GM23338 (cell line): ENCODE measurements at regions not wholly inside any gene's neighbourhood (a gene's known extent, or its start where the extent isn't known, plus 50 kb on each side); places are given as distances from the start of the nearest gene placed in this dataset.

Source experiments
- ATAC-seq: fragments of 200-7000 bp; cut with Tn5 transposase; 3 replicates; pipeline ENCODE4 v1.9.1; 2020
- DNase-seq: peaks from one replicate; pipeline ENCODE4 v3.0.0-alpha.2; 2015; ENCODE audit warnings: low spot score
- H2AFZ ChIP-seq: fragments of 200-600 bp; sonication (generic); 2 replicates; pipeline ENCODE4 v1.8.0; 2016; ENCODE audit warnings: antibody characterized with exemption, mild to moderate bottlenecking, moderate library complexity
- H3F3A ChIP-seq: fragments of 200-600 bp; sonication (generic); replicated peaks from 2 replicates; pipeline ENCODE4 v1.8.0; 2017; ENCODE audit warnings: antibody characterized with exemption, mixed run types, low read depth
- H3K27ac ChIP-seq: fragments of 200-600 bp; sonication (generic); 2 replicates; pipeline ENCODE4 v1.6.1; 2016; ENCODE audit warnings: low read depth
- H3K27me3 ChIP-seq: fragments of 200-600 bp; sonication (generic); 2 replicates; pipeline ENCODE4 v1.8.0; 2016; ENCODE audit warnings: mild to moderate bottlenecking, mixed run types, moderate library complexity; ENCODE audit not compliant: insufficient read depth
- H3K36me3 ChIP-seq: fragments of 200-600 bp; sonication (generic); 2 replicates; pipeline ENCODE4 v1.8.0; 2016; ENCODE audit warnings: mild to moderate bottlenecking; ENCODE audit not compliant: insufficient read depth
- H3K4me1 ChIP-seq: fragments of 200-600 bp; sonication (generic); 2 replicates; pipeline ENCODE4 v1.8.0; 2016; ENCODE audit warnings: mild to moderate bottlenecking, moderate library complexity; ENCODE audit not compliant: insufficient read depth
- H3K4me2 ChIP-seq: fragments of 200-600 bp; sonication (generic); 2 replicates; pipeline ENCODE4 v1.7.1; 2017; ENCODE audit warnings: mixed run types
- H3K4me3 ChIP-seq: fragments of 200-600 bp; sonication (generic); 2 replicates; pipeline ENCODE4 v1.6.1; 2016; ENCODE audit warnings: mixed run types
- H3K79me2 ChIP-seq: fragments of 200-600 bp; sonication (generic); replicated peaks from 2 replicates; pipeline ENCODE4 v1.8.0; 2017; ENCODE audit warnings: mild to moderate bottlenecking; ENCODE audit not compliant: insufficient read depth
- H3K9me2 ChIP-seq: fragments of 200-600 bp; sonication (generic); 2 replicates; pipeline ENCODE4 v1.8.0; 2017; ENCODE audit not compliant: insufficient read depth
- H4K20me1 ChIP-seq: fragments of 200-600 bp; sonication (generic); replicated peaks from 2 replicates; pipeline ENCODE4 v1.8.0; 2017; ENCODE audit warnings: mild to moderate bottlenecking; ENCODE audit not compliant: insufficient read depth
- H3K27ac Mint-ChIP-seq: 2 replicates; pipeline ENCODE4 v1.8.0; 2020; ENCODE audit warnings: inconsistent platforms, mild to moderate bottlenecking, moderate library complexity, mixed read lengths
- H3K27me3 Mint-ChIP-seq: 3 replicates; pipeline ENCODE4 v1.8.0; 2022; ENCODE audit warnings: low read depth, mild to moderate bottlenecking, moderate library complexity, mixed read lengths, inconsistent platforms; ENCODE audit not compliant: insufficient read depth, poor library complexity
- H3K36me3 Mint-ChIP-seq: 3 replicates; pipeline ENCODE4 v1.8.0; 2021; ENCODE audit warnings: low read depth, mild to moderate bottlenecking, inconsistent platforms, moderate library complexity, mixed read lengths
- H3K4me1 Mint-ChIP-seq: 3 replicates; pipeline ENCODE4 v1.8.0; 2020; ENCODE audit warnings: mild to moderate bottlenecking, inconsistent platforms, mixed read lengths
- H3K4me3 Mint-ChIP-seq: 3 replicates; pipeline ENCODE4 v1.8.0; 2021; ENCODE audit warnings: moderate library complexity, mild to moderate bottlenecking, inconsistent platforms, mixed read lengths
- H3K9me3 Mint-ChIP-seq: 3 replicates; pipeline ENCODE4 v1.8.0; 2020; ENCODE audit warnings: moderate library complexity, mild to moderate bottlenecking, inconsistent platforms, mixed read lengths
- CREB1 ChIP-seq: fragments of 250-450 bp; sonication (Bioruptor Pico); IDR thresholded peaks from 2 replicates; pipeline ENCODE4 v1.5.0; 2020; ENCODE audit warnings: low read depth, mild to moderate bottlenecking, moderate library complexity
- CTCF ChIP-seq, 2 experiments: fragments of 200-600 bp in 1 of 2; sonication (generic) in 1 of 2; conservative IDR thresholded peaks; 2 replicates each; pipeline versions ENCODE4 v1.5.1 to v1.6.1; 2016 to 2017; ENCODE audit warnings: antibody characterized with exemption in 2 of 2, low read depth in 2 of 2, mild to moderate bottlenecking in 2 of 2, moderate library complexity in 1 of 2
- EZH2 ChIP-seq: fragments of 200-600 bp; sonication (generic); IDR thresholded peaks from one replicate; pipeline ENCODE4 v1.8.0; 2017; ENCODE audit warnings: antibody characterized with exemption, mild to moderate bottlenecking, low read depth; ENCODE audit not compliant: unreplicated experiment
- EZH2phosphoT487 ChIP-seq: fragments of 200-600 bp; sonication (generic); IDR thresholded peaks from one replicate; pipeline ENCODE4 v1.8.1; 2018; ENCODE audit warnings: antibody characterized with exemption; ENCODE audit not compliant: unreplicated experiment
- JUNB ChIP-seq: IDR thresholded peaks from one replicate; pipeline ENCODE4 v1.6.1; 2016; ENCODE audit warnings: antibody characterized with exemption; ENCODE audit not compliant: unreplicated experiment
- NANOG ChIP-seq: IDR thresholded peaks from 2 replicates; pipeline ENCODE4 v1.6.1; 2016; ENCODE audit warnings: antibody characterized with exemption, borderline replicate concordance
- POLR2AphosphoS5 ChIP-seq: IDR thresholded peaks from 2 replicates; pipeline ENCODE4 v1.6.1; 2016; ENCODE audit warnings: antibody characterized with exemption, low read depth
- STAT1 ChIP-seq: IDR thresholded peaks from one replicate; pipeline ENCODE4 v1.6.1; 2016; ENCODE audit warnings: antibody characterized with exemption; ENCODE audit not compliant: unreplicated experiment
- ZNF114 ChIP-seq: fragments of 250-450 bp; sonication (Bioruptor Pico); IDR thresholded peaks from 2 replicates; pipeline ENCODE4 v1.5.0; 2020; ENCODE audit warnings: mild to moderate bottlenecking, moderate library complexity
- ZNF331 ChIP-seq: fragments of 250-450 bp; sonication (Bioruptor Pico); IDR thresholded peaks from 2 replicates; pipeline ENCODE4 v1.5.0; 2020; ENCODE audit warnings: low read depth, mild to moderate bottlenecking, moderate library complexity
- ZNF462 ChIP-seq: fragments of 250-450 bp; sonication (Bioruptor Pico); IDR thresholded peaks from 2 replicates; pipeline ENCODE4 v1.5.0; 2020; ENCODE audit warnings: mild to moderate bottlenecking, moderate library complexity
- TF ChIP-seq, protein P1 (sequence below): IDR thresholded peaks from one replicate; pipeline ENCODE4 v1.6.1; 2018; ENCODE audit warnings: antibody characterized with exemption; ENCODE audit not compliant: unreplicated experiment
- TF ChIP-seq, protein P2 (sequence below): IDR thresholded peaks from 2 replicates; pipeline ENCODE4 v1.6.1; 2016; ENCODE audit warnings: antibody characterized with exemption

DNA sequence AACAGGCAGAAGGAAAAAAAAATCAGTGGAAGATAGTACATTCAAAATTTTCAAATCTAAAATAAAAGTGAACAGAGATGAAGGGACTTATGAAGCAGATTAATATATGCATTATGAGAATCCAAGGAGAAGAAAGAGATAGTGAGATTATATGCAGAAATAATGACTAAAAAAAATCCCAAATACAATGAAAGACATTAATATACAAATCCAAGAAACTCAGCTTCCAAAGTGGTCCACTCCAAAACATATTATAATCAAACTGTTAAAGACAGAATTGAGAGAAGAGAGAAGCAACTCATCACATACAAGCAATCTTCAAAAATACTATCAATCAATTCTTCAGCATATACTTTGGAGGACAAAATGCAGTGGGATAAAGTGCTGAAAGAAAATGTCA is 73.5 kb upstream of the CARMIL1 start:
- DNase-seq, result no peak
- Histone ChIP-seq H3K4me2 (no peak overlapping the region), H3K9me2 (no peaks in the 10 kb centered on the region), H3K4me1 (0 out of 2 replicates have a peak, but pooled peaks cover 4% of the 10 kb centered on the region), H3K27me3 (no peaks in the 10 kb centered on the region), H3K27ac (no peak overlapping the region), H3K4me3 (no peak overlapping the region), H3K36me3 (no peaks in the 10 kb centered on the region), H2AFZ (no peak overlapping the region), H3F3A (no peaks in the 10 kb centered on the region), H3K79me2 (no peaks in the 10 kb centered on the region), H4K20me1 (no peaks in the 10 kb centered on the region)
- no peak for ATAC-seq
- Mint-ChIP-seq H3K4me3 (no peak overlapping the region), H3K36me3 (no peaks in the 10 kb centered on the region), H3K9me3 (no peaks in the 10 kb centered on the region), H3K27ac (no peak overlapping the region), H3K4me1 (peaks cover 10% of the 10 kb centered on the region; the same call in 2 of the 3 replicates), H3K27me3 (peaks cover 6% of the 10 kb centered on the region)
- TF ChIP-seq, protein P1, sequence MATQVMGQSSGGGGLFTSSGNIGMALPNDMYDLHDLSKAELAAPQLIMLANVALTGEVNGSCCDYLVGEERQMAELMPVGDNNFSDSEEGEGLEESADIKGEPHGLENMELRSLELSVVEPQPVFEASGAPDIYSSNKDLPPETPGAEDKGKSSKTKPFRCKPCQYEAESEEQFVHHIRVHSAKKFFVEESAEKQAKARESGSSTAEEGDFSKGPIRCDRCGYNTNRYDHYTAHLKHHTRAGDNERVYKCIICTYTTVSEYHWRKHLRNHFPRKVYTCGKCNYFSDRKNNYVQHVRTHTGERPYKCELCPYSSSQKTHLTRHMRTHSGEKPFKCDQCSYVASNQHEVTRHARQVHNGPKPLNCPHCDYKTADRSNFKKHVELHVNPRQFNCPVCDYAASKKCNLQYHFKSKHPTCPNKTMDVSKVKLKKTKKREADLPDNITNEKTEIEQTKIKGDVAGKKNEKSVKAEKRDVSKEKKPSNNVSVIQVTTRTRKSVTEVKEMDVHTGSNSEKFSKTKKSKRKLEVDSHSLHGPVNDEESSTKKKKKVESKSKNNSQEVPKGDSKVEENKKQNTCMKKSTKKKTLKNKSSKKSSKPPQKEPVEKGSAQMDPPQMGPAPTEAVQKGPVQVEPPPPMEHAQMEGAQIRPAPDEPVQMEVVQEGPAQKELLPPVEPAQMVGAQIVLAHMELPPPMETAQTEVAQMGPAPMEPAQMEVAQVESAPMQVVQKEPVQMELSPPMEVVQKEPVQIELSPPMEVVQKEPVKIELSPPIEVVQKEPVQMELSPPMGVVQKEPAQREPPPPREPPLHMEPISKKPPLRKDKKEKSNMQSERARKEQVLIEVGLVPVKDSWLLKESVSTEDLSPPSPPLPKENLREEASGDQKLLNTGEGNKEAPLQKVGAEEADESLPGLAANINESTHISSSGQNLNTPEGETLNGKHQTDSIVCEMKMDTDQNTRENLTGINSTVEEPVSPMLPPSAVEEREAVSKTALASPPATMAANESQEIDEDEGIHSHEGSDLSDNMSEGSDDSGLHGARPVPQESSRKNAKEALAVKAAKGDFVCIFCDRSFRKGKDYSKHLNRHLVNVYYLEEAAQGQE, result no peak
- TF ChIP-seq EZH2phosphoT487 (no peak), NANOG (no peak), STAT1 (no peak), JUNB (no peak), ZNF462 (CRISPR knock-in tag) (no peak), ZNF114 (CRISPR knock-in tag) (no peak), EZH2 (no peak), CTCF (conservative IDR thresholded peaks at IDR 0.05; ENCODE audit: low read depth in 2 of 2) (no peak), ZNF331 (CRISPR knock-in tag) (no peak), POLR2AphosphoS5 (no peak), CREB1 (CRISPR knock-in tag) (no peak)
- TF ChIP-seq, protein P2, sequence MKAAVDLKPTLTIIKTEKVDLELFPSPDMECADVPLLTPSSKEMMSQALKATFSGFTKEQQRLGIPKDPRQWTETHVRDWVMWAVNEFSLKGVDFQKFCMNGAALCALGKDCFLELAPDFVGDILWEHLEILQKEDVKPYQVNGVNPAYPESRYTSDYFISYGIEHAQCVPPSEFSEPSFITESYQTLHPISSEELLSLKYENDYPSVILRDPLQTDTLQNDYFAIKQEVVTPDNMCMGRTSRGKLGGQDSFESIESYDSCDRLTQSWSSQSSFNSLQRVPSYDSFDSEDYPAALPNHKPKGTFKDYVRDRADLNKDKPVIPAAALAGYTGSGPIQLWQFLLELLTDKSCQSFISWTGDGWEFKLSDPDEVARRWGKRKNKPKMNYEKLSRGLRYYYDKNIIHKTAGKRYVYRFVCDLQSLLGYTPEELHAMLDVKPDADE, result no peak
